ENCODE measurements at regions not wholly inside any gene's neighbourhood (a gene's known extent, or its start where the extent isn't known, plus 50 kb on each side); places are given as distances from the start of the nearest gene placed in this dataset.
"Not testable (repeated sequence)": the region's sequence is repeated elsewhere in the genome, so short reads cannot be mapped to it uniquely, and the experiment has no call there.

- no peak for DNase-seq
Observed at GRCh38 chr2:210963386-210963785, 407.0 kb downstream of the CPS1 start.

DNA sequence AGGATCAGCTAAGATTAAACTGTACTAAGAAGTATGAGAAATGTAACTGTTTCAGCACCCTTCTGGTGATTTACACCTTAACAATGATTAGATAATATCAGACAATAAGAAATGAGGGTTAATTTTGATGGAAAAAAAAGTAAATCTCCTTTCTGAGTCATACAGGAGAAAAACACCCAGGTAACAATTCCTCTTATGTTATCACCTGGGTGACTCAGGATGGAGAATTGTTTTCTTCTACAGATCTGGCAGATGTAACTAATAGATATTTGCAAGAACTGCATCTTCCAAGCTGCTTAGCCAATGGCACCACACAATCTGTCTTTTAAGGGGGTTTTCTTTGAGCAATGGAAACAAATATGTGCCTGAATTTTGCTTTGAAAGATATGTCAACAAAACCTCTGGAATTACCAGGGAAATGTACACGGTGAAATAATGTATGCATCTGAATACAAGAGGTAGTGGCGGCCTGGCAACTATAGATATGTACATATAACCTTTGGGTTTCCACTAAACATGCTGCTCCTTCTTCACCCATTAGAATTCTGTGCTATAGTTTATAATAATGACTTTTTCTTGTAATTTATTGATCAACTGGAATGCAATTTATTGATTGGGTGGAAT is 407.9 kb downstream of the CPS1 start:
- no peak for DNase-seq

DNA sequence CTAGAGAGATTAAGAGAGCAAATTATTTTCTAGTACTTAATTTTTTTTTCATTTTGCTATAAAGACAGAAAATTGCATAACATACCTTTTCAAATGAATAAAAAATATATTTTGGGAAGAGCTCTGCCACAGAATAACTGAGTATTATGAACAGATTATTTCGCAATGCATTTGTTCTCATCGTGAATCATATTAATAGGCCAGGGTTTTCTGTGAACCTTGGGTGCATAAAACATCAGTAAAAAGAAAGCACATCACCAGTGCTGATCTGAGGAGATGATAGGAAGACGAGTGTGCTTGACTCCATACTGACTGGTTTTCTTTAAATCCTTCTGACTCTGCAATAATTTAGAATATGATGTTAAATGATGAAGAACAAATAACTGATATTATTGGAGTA is 409.1 kb downstream of the CPS1 start:
- DNase-seq = no peak

- DNase-seq = no peak
Observed at GRCh38 chr2:210966330-210966729, 409.9 kb downstream of the CPS1 start.

GRCh38 chr2:210971431-210971830 is 415.0 kb downstream of the CPS1 start:
- no peak for DNase-seq

DNA sequence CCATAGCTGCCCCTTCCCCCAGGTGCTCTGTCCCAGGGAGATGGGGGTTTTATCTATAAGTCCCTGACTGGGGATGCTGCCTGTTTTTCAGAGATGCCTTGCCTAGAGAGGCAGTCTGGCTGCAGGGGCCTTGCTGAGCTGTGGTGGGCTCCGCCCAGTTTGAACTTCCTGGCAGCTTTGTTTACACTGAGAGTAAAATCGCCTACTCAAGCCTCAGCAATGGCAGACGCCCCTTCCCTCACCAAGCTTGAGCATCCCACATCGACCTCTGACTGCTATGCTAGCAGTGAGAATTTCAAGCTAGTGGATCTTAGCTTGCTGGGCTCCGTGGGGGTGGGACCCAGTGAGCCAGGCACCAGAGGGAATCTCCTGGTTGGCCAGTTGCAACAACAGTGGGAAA is 430.4 kb downstream of the CPS1 start:
- DNase-seq = not testable (repeated sequence)

DNA sequence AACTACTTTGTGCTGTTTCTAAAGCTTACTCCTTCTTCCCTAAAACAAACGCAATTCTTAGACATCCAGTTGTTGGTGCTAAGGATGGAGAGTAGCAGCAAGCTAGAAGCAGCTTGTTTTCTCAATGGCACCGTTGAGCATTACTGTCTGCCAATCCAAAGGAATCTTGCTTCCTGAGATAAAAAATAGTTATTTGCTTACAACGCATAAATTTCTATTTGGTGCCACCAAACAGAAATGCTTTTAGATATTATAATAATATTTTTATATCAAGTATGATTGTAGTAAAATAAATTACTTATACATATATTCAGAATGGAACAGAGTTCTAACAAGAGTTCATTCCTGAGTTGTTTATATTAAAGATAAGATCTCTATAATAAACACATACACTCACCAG is 434.7 kb downstream of the CPS1 start:
- no peak for DNase-seq

- no peak for DNase-seq
Observed at GRCh38 chr2:210994104-210994503, 437.7 kb downstream of the CPS1 start.

DNA sequence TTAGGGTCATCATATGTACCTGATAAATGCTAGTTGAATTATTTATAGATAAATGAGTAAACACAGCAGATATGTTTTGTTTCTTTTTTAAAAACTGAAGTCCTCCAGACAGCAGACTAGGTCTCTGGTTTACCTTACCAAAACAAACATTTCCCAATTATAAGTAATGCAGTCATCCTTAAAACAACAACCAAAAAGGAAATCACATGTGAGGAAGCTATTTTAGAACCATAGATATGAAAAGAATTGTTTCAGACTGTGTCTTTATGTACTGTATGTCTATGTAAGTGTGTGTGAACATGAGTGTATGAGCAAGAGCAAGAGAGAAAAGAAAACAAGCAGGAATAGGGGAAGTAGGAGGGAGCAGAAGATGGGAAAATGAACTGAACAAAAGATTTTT is 441.0 kb downstream of the CPS1 start:
- no peak for DNase-seq

DNA sequence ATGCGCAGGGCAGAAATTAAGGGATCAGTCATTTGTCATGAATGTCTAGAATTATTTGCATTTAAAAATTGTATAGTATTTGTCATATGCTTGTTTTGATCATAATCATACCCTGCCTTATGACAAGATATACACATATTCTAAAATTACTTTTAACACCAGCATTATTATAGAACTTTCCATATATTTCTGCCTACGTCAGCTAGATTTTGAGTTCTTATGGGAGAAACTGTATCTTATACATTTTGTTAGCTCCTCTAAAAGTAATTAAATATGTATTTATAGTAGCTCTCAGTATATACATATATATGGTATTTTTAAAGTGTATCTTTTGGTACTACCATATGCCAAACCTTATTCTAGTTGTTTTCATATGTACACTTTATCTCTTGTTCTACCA is 441.9 kb downstream of the CPS1 start:
- no peak for DNase-seq

GRCh38 chr2:211014376-211014775 is 458.0 kb downstream of the CPS1 start:
- DNase-seq = no peak

GRCh38 chr2:211014906-211015305 is 458.5 kb downstream of the CPS1 start:
- DNase-seq = no peak

- DNase-seq = not testable (repeated sequence)
Observed at GRCh38 chr2:211025089-211025488, 468.7 kb downstream of the CPS1 start.

DNA sequence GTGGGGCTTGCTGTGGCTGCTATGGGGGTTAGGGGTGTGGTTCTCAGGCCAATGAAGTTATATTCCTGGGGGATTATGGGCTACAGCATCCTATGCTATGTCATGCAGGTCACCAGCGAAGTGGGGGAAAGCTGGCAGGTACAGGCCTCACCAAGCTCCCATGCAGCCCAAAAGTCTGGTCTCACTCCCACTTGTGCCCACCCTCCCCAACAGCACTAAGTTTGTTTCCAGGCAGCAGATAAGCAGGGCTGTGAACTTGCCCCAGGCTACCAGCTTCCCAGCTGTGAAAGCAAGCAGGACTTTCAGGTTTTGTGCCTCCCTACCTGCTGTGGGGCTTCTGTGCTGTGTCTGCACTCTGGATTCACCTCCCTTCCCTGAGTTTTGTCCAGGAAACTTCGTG is 469.7 kb downstream of the CPS1 start:
- no peak for DNase-seq

DNA sequence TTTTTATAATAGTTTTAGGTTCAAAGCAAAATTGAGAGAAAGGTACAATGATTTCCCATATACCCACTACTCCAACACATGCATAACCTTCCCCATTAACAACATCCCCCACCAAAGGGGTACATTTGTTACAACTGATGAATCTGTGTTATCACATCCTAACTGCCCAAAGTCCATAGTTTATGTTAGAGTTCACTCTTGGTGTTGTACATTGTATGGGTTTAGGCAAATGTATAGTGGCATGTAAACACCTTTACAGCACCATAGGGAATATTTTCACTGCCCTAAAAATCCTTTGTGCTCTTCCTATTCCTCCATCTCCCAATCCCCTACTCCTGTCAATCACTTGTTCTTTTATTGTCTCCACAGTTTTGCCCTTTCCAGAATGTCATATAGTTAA is 471.6 kb downstream of the CPS1 start:
- no peak for DNase-seq

DNA sequence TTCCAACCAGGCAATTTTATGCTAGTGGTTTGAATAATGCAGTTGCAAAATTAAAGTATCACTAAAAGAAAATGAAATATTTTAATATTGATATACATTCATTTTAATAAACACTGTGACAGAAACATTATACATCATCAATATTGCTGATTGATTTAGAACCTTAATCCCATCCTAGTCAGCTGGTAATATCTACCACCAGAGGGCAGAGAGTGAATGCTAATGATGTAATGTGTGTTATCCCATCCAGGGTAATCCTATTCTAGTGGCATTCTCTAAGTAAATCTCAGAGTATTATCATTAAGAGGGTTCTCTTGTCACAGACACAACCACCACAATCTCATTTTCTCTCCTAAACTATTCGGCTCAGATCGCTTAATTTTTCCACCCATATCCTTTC is 477.4 kb downstream of the CPS1 start:
- DNase-seq = no peak

- DNase-seq = no peak
Observed at GRCh38 chr2:211035548-211036185, 479.3 kb downstream of the CPS1 start.

GRCh38 chr2:211045025-211045424 is 488.6 kb downstream of the CPS1 start:
- DNase-seq = no peak

GRCh38 chr2:211049321-211050018 is 493.1 kb downstream of the CPS1 start:
- no peak for DNase-seq

- DNase-seq = no peak
Observed at GRCh38 chr2:211055438-211055837, 499.0 kb downstream of the CPS1 start.

- DNase-seq = no peak
Observed at GRCh38 chr2:211061612-211062296, 505.4 kb downstream of the CPS1 start.

GRCh38 chr2:211062297-211062612 is 505.9 kb downstream of the CPS1 start:
- DNase-seq = no peak

GRCh38 chr2:211067029-211067428 is 510.6 kb downstream of the CPS1 start:
- no peak for DNase-seq

Data from NCI-H1092 treated with DMSO at 0.1 percent for 48 hours (cell line).